GM19238 (cell line): ENCODE measurements at regions not wholly inside any gene's neighbourhood (a gene's known extent, or its start where the extent isn't known, plus 50 kb on each side); places are given as distances from the start of the nearest gene placed in this dataset.
"Not testable (repeated sequence)": the region's sequence is repeated elsewhere in the genome, so short reads cannot be mapped to it uniquely, and the experiment has no call there.

Source experiments
- DNase-seq: peaks from one replicate; pipeline ENCODE4 v3.0.0; 2011; ENCODE audit warnings: low spot score; ENCODE audit not compliant: insufficient read length

DNA sequence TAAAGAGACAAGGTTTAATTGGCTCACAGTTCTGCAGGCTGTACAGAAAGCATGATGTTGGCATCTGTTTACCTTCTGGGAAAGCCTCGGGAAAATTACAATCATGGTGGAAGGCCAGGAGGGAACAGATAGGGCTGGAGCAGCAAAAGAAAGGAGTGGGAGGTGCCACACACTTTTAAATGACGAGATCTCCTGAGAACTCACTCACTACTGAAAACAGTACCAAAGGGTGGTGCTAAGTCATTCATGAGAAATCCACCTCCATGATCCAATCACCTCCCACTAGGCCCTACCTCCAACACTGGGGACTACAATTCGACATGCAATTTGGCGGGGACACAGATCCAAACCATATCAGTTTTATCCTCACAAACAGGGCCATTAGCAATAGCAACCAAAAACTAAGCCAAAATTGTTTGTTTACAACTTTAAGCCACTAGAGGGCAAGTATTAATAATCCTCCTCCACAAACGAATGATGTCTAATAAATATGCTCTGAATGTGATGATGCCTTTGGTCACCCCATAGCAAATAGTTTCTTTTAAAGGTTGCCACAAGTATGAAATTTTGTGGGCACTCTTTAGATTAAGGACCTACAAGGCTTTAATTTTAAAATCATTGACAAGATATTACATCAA, 129.2 kb upstream of the NRBF2 start:
- no peak for DNase-seq

DNA sequence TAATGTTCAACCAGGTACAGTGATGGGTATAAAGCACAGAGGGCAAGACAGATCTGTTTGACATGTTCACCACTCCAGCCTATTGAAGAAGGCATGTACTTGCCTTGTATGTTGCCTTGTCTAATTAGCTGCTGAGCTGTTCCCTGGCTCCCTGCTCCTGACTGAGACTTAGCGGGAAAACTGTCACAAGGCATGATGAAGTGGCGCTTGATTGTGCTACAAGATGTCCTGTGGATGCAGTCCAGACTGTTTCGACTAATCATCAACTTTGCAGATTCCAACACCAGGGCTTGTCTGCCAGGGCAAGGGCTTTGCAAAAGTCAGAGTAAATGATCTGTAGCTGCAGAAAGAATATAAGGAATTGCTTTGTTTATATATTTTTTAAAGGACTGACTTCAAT, 136.2 kb upstream of the NRBF2 start:
- DNase-seq, result no peak

DNA sequence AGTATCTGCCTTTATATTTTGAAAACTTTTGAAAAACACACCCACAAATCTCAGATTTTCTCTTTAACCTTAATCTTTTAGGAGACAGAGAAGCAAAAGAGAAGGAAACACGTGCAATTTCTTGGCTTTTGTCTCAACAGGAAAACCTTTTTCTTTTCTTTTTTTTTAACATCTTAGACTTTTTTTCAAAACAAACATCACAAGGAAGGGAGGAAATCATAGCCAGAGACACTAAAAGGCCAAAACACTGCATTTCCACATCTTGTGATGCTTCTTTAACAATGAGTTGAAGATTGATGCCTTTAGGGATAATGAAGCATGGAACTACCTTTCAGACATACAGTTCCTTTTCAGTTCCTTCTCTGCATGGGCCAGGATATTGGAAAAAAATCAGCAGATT, 136.6 kb upstream of the NRBF2 start:
- DNase-seq, result no peak

- no peak for DNase-seq
Measured at GRCh38 chr10:62993121-62993520, 140.0 kb upstream of the NRBF2 start.

- DNase-seq, result no peak
Measured at GRCh38 chr10:62992145-62992721, 140.9 kb upstream of the NRBF2 start.

- DNase-seq, result no peak
Measured at GRCh38 chr10:62990126-62990525, 143.0 kb upstream of the NRBF2 start.

GRCh38 chr10:62985807-62986600, 147.1 kb upstream of the NRBF2 start:
- DNase-seq, result no peak

- no peak for DNase-seq
Measured at GRCh38 chr10:62981096-62981495, 152.0 kb upstream of the NRBF2 start.

GRCh38 chr10:62980687-62981086, 152.4 kb upstream of the NRBF2 start:
- no peak for DNase-seq

- DNase-seq, result no peak
Measured at GRCh38 chr10:62979921-62980320, 153.2 kb upstream of the NRBF2 start.

DNA sequence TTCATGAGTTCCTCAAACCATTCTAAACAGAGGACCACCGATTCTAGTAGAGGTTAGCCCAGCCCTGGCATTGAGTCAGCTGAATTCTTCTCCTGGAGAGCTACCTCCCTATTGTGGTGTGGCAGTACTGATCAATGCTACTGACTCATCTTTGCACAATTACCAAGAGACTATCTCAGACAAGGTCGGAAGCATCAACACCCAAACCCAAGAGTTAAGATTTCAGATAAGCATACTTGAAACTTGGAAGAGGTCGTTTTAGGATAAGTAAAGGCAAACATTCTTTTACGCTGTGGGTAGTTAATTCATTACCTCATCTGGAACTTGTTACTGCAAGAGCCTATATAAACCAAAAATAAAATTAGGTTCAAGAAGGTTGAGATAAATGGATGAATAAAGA, 154.6 kb upstream of the NRBF2 start:
- DNase-seq, result no peak

DNA sequence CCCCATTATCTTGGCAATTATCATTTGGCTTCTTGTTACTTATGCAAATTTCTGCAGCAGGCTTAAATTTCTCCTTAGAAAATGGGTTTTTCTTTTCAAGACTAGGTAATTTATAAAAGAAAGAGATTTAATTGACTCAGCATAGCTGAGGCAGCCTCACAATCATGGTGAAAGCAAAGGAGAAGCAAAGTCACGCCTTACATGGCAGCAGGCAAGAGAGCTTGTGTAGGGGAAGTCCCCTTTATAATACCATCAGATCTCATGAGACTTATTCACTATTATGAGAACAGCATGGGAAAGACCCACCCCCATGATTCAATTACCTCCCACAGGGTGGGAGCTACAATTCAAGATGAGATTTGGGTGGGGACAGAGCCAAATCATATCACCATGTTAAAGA, 158.3 kb upstream of the NRBF2 start:
- DNase-seq, result not testable (repeated sequence)

- DNase-seq, result no peak
Measured at GRCh38 chr10:62972103-62972502, 155.9 kb upstream of the EGR2 start.

DNA sequence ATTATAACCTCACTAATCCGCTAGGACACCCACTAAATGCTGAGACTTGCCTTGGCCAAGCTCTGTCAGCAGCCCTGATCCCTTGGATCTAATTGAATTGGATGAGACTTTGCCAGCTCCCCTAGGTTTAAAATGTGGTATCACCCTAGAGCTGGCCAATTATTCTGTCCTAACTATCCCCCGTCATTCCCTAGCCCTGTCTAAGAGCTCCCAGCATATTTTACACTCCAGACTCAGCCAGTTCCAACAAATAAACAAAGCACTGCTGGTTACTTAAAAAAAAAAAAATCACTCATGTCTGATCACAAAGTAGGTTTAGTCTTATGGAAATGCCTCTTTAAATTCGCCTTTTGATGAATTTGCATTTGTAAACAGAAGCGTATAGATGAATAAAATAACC, 147.9 kb upstream of the EGR2 start:
- DNase-seq, result no peak

- no peak for DNase-seq
Measured at GRCh38 chr10:62961951-62962523, 145.9 kb upstream of the EGR2 start.

GRCh38 chr10:62960416-62960815, 144.2 kb upstream of the EGR2 start:
- no peak for DNase-seq

DNA sequence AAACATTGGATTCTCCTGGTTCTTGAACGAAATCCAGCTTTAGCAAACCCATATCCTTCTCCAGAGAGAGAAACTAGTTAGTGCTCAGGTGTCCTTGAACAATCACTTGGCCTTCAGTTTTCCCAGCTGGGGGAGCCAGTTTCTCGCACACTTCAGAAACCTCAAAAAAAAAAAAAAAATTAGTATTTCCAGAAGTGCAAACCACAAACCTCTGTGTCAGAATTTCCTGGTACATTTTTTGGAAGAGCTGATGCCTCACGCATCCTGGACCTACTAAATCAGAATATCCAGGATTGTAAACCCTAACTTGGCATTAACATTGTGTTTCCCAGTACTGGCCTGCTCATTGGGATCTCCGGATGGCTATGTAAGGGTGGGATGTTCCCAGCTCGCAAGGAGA, 143.4 kb upstream of the EGR2 start:
- no peak for DNase-seq

GRCh38 chr10:62958980-62959379, 142.8 kb upstream of the EGR2 start:
- no peak for DNase-seq

- DNase-seq, result no peak
Measured at GRCh38 chr10:62946278-62946677, 130.1 kb upstream of the EGR2 start.

DNA sequence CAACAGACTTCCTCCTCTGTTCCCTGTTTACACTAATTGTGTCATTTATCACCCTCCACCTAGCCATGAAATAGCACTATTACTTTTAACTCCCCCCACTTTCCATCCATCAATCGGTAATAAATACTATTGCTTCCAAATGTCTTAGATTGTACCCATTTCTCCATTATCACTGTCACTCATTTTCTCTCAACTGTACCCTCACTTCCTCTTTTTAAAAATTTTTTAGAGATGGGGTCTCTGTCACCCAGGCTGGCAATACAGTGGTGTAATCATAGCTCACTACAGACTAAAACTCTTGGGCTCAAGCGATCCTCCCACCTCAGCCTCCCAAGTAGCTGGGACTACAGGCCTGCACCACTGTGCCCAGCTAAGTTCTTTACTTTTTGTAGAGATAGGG, 123.5 kb upstream of the EGR2 start:
- DNase-seq, result no peak

DNA sequence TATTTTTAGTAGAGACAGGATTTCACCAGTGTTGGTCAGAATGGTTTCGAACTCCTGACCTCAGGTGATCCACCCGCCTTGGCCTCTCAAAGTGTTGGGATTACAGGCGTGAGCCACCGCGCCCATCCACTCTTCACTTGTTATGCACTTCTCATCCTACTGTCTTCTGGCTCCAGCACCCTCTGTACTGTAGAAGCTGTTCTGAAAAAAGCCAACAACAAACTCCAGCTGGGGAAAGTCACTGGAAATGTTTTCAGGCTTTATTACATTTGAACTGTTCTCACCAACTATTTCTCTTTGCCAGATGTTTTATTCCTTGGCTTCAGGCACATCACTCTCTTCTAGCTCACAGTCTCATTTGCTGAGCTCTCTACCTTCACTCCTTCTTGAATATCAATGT, 122.5 kb upstream of the EGR2 start:
- DNase-seq, result no peak

GRCh38 chr10:62937674-62938073, 121.5 kb upstream of the EGR2 start:
- no peak for DNase-seq
